Right cardiac atrium (tissue), 5 donors: ENCODE measurements at regions not wholly inside any gene's neighbourhood (a gene's known extent, or its start where the extent isn't known, plus 50 kb on each side); places are given as distances from the start of the nearest gene placed in this dataset.
"Not testable (repeated sequence)": the region's sequence is repeated elsewhere in the genome, so short reads cannot be mapped to it uniquely, and the experiment has no call there.

ENCODE experiments used
- ATAC-seq, 2 donors: fragments of 200-7000 bp; cut with Tn5 transposase; one replicate each; pipeline versions ENCODE4 v1.8.0 to v1.9.1; 2020; ENCODE audit warnings: moderate library complexity in 2 of 2, mild to moderate bottlenecking in 1 of 2
- DNase-seq, 3 donors: peaks; one replicate each; pipeline ENCODE4 v3.0.0-alpha.2; 2020
- H3K27ac ChIP-seq: one replicate; pipeline ENCODE4 v1.5.1; 2013; ENCODE audit warnings: mild to moderate bottlenecking, low read length, control low read depth, moderate library complexity
- H3K27me3 ChIP-seq: one replicate; pipeline ENCODE4 v1.6.1; 2013; ENCODE audit not compliant: control insufficient read depth, insufficient read depth
- H3K4me1 ChIP-seq: one replicate; pipeline ENCODE4 v1.6.1; 2013; ENCODE audit warnings: low read length; ENCODE audit not compliant: control insufficient read depth, insufficient read depth
- H3K4me3 ChIP-seq: one replicate; pipeline ENCODE4 v1.5.1; 2013; ENCODE audit warnings: low read length, control low read depth
- H3K9me3 ChIP-seq: one replicate; pipeline ENCODE4 v1.6.1; 2013; ENCODE audit warnings: low read length; ENCODE audit not compliant: control insufficient read depth
- WGBS: extraction: QIAGEN DNeasy Blood & Tissue Kit; methylation state at CpG from one replicate; pipeline ENCODE4 v1.1.7; 2013; 5-methylcytosine and 5-hydroxymethylcytosine counted together
- intact Hi-C, 4 donors: fragments of 100-400 bp; cut with DNase I; formaldehyde crosslinking; loops; one replicate each; pipeline versions ENCODE4 v1.11.0 to v1.14.0; 2022 to 2023
- donor health status: healthy with polysubstance abuse.
- donor health status: DM: no; HTN: yes; CAD: no.
- donor health status: DM: no; HTN: no; CAD: no.
- donor health status: DM: no; HTN: yes; CAD: no; lungs with severe emphysema.
- donor health status: DM: yes; HTN: yes; CAD: no.

DNA sequence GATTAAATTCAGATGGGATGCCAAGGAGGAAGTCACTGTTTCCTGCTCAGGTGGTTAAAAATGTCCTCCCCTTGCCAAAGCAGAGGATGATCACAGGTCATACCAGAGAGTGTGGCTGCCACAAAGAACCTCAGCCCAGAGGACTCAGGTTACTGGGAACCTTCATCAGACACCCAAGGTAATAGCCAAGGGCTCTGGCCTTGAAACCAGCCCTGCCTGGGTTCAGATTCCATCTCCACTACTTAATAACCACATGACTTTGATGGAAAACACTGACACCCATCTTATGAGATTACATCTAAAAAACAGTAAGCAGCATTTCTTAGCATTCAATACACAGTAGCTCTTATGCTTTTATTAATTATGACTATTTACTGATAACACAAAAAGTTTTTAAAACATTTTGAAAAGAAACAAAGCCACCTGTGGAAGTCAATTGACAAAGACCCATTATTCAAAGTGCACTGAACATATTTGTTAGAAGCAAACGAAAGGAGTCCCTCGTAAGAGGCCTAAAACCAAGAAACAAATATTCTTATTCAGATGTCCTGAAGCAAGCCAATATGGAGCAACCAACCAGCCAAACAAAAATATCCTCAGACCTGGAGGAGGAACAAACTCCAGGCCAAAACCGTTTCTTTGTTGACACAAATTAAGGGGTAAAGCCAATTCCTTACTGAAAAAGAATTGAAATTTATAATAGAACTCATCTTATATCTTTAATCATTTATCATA lies 241.5 kb downstream of the RNF152 start:
- 83% methylated on average over 3 of the region's 3 CpGs for WGBS
- intact Hi-C loops: no loop called here
- ATAC-seq: no peak

DNA sequence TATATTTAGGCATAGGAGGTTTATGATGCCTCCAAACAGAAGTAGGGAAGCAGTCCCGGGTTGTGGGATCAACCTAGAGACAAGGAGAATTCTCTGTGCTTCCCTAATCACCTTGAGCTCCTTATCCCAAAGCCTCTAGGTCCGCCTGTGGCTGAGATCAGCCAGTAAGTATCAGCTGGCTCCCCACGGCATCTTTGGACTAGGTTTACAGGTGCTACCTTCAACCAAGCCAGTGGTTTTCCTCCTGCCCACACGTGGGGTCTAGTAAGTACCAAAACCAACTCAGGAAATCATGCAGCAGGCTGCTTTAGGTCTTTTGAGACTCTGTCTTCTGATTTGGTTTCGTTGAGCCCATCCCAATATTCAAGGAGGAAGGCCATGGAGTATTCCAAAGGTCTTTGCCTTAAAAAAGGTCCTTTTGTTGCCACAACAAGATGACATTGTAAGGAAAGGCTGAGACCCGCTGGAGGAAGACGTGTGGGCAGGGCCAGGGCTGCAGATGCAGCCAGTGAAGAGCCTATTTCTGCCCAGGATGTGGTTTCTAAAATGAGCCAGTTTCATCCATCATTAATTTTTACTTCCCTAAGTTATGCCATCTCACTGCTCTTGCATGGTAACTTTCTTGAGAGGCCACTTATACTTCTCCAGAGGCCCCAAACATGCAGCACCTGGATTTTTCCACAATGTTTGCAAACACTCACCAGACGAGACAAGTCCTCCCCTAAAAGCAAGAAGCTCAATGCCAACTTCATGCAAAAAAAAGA lies 248.7 kb downstream of the RNF152 start:
- DNase-seq (no peak), ATAC-seq (no peak)
- intact Hi-C loops: no loop called here
- Histone ChIP-seq H3K9me3 (no peaks in the 10 kb centered on the region), H3K4me1 (no peaks in the 10 kb centered on the region), H3K27me3 (no peaks in the 10 kb centered on the region), H3K4me3 (no peak overlapping the region), H3K27ac (no peak overlapping the region)
- WGBS: 75% methylated on average over 8 of the region's 8 CpGs

More for the DNA sequence above, 241.5 kb downstream of the RNF152 start:
- no peak for DNase-seq
- no peak overlapping the region for H3K4me3 ChIP-seq
- H3K27ac ChIP-seq: no peak overlapping the region
- no peaks in the 10 kb centered on the region for H3K27me3 ChIP-seq
- H3K4me1 ChIP-seq: no peaks in the 10 kb centered on the region
- no peaks in the 10 kb centered on the region for H3K9me3 ChIP-seq

DNA sequence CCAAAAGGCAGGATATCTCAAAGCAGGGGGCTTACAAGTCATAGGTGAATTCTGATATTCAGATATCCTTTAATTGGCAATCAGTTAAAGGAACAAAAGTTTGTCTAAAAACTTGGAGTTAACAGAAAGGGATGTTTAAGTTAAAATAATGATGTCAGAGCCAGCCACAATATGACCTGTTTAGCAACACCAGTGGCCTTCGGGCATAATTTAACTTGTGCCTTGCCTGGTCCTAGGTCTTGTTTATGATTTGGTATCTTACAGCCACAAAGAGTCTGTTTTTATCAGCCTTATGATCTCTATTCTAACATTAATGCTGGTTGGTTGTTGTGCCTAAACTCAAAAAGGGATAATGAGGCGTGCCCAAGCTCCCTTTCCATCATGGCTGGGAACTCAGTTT lies 252.9 kb downstream of the RNF152 start:
- Histone ChIP-seq H3K27ac (no peak overlapping the region), H3K27me3 (no peaks in the 10 kb centered on the region), H3K4me1 (no peaks in the 10 kb centered on the region), H3K9me3 (no peaks in the 10 kb centered on the region), H3K4me3 (no peak overlapping the region)
- intact Hi-C loops: loop anchor here (5.0 to 10.0 kb wide), 6 partner anchors 55 to 495 kb away; partner anchors contain the start of gene RNF152 (in 1 of the 4)
- ATAC-seq: no peak
- no peak for DNase-seq
- WGBS: 96% methylated on average over 2 of the region's 2 CpGs

DNA sequence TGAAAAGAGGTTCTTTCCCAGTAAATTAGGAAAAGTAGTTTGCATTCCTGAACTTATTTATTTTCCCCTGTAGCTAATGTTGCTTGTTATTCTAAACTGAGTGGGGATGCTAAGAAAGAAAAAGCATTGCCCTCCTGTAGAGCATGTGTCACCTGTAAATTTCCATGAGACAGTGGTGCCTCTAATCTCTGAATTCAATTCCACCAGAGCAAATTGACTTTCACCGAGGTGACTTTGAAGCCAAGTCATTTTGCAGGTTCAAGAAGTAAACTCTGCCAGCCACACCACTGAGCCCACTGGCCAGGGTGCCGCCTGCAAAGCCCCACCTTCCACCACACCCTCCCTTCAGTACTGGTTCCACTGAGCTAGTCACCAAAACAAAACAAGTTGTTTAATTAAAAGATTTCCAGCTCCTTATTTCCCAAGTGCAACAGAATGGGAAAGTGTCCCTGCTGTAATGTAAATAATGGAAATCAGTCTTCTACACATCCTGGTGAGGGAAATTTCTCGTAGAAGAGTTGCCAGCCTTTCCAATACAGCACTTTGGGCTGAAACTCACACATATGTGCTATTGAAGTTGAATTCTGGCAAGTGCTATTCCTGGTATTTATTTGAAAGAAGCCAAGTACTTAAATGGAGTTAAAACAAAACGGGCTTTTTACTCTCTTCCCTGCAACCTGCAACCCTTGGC lies 254.8 kb downstream of the RNF152 start:
- intact Hi-C loops: loop anchor here (2.0 to 10.0 kb wide), 7 partner anchors 53 to 497 kb away; partner anchors contain the start of gene RNF152 (in 1 of the 4)
- DNase-seq (no peak), ATAC-seq (no peak)
- Histone ChIP-seq H3K27me3 (no peaks in the 10 kb centered on the region), H3K4me3 (no peak overlapping the region), H3K4me1 (no peaks in the 10 kb centered on the region), H3K9me3 (no peaks in the 10 kb centered on the region), H3K27ac (no peak overlapping the region)
- 75% methylated on average over 4 of the region's 4 CpGs for WGBS

DNA sequence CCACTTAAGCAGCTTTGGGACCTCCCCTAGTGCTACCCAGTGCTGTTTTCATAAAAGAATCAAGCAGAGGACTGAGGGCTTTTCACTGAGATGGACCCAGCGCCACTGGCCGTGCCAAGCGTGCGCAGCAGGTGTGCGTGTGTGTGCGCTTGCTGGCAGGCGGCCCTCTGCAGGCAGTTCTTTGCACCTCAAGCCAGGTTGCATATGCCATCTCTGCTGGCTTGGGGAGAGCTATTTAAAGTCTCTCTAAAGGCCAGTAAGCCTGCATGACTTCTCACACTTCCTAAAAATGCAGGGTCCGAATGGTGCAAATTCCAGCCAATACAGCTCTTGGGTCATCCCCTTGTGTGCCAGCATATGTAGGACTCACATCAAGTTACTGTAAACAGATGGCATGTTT lies 255.5 kb downstream of the RNF152 start:
- H3K4me3 ChIP-seq: no peak overlapping the region
- DNase-seq: no peak
- intact Hi-C loops: loop anchor here (2.0 to 10.0 kb wide), 7 partner anchors 53 to 497 kb away; partner anchors contain the start of gene RNF152 (in 1 of the 4)
- H3K4me1 ChIP-seq: no peaks in the 10 kb centered on the region
- H3K27me3 ChIP-seq: no peaks in the 10 kb centered on the region
- no peak overlapping the region for H3K27ac ChIP-seq
- no peak for ATAC-seq
- WGBS: 88% methylated on average over 8 of the region's 8 CpGs
- no peaks in the 10 kb centered on the region for H3K9me3 ChIP-seq

DNA sequence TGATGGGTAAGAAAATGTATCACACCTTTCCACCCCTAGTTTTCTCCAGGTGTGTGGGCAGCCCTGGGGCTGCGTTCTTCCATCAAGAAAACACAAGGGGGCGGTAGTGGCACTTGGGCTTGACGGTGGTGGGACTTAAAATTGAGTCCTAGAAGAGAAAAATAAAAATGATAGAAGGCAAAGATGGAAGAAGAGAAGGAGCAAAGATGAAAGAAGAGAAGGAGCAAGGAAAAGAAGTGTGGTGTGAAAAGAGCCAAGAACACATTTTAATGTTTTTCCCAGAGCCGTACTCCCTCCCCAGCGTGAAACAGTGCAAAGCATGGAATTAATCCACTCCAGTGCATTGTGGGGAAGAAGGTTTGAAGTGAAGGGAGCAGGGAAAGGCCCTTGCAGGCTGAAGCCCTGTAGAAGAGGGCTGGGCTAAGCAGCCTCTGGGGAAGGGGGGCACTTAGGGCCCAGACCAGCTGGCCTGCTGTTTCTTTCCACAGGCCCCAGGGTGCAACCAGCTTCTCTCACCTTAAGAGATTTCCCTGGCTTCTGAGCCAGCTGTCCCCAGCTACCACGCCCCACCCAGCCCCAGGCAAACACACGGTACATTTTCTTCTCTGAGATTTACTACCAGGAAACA lies 256.8 kb downstream of the RNF152 start:
- DNase-seq (peak; percentile 21 to 74 (median 62)), ATAC-seq (peak; percentile 76 to 85)
- H3K4me3 ChIP-seq: no peak overlapping the region
- no peaks in the 10 kb centered on the region for H3K4me1 ChIP-seq
- intact Hi-C loops: loop anchor here (2.0 to 10.0 kb wide), 7 partner anchors 51 to 499 kb away; partner anchors contain the start of gene RNF152 (in 1 of the 4)
- no peak overlapping the region for H3K27ac ChIP-seq
- H3K27me3 ChIP-seq: no peaks in the 10 kb centered on the region
- WGBS: 22% methylated on average over 7 of the region's 7 CpGs
- H3K9me3 ChIP-seq: no peaks in the 10 kb centered on the region

DNA sequence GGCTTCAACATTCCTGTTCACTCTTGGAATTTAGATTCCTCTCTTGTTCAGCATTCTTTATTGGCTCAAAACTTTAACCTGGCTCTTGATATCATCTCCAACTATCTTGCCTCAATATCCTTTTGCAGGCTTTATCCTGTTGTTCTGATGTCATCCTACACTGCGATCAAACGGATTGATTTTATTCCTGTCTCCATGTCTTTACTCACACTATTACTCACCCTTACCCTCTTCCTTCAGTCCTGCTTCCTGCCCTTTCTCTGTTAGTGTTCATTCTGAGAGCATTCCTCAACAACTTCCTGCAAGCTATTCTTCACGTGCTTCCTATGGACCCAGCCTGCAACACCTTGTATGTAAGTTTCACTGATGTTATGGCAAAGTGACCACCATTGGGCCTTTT lies 264.7 kb downstream of the RNF152 start:
- Histone ChIP-seq H3K27me3 (no peaks in the 10 kb centered on the region), H3K4me1 (no peaks in the 10 kb centered on the region), H3K9me3 (no peaks in the 10 kb centered on the region), H3K27ac (no peak overlapping the region), H3K4me3 (no peak overlapping the region)
- ATAC-seq (no peak), DNase-seq (no peak)
- intact Hi-C loops: no loop called here
- 41% methylated on average over 3 of the region's 3 CpGs for WGBS

DNA sequence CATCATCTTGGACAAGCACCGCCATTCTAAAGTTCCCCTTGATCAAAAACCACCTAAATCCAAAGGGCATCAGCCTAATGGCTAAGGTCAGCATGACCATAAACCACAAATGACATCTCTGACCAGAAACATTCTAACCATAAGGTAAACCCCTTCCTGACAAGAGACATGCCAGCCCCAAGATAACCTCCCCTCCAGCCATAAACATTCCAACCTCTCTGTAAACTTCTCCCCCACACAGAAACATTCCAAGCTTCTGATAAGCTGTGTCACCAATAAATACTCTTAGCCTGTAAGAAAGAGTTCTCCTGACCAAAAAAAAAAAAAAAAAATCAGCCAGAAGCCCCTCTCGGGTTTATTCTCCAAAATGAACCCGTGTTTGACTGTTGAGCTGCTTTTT lies 268.2 kb downstream of the RNF152 start:
- ATAC-seq, intact Hi-C loops: not testable (repeated sequence)

DNA sequence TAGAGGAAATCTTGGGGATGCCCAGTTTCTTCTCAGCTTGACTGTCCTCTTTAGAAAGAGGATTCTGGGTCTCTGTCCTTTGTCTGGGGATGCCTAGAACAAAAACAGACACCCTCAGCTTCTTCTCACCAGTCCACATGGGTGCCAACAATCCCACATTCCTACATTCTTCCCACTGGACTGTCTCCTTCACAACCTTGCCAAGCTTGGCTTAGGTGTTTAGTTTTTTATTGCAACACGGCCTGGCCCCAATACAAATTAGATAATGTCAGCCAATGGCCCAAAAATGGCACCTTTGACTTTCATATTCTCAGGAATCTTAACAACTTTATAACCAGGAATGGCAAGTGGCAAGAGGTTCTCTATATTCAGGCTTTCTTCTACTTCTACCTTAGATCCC lies 273.0 kb downstream of the RNF152 start:
- H3K4me3 ChIP-seq: no peak overlapping the region
- H3K27me3 ChIP-seq: no peaks in the 10 kb centered on the region
- no peaks in the 10 kb centered on the region for H3K9me3 ChIP-seq
- no peak overlapping the region for H3K27ac ChIP-seq
- no peak for ATAC-seq
- no peak for DNase-seq
- WGBS: 52% methylated on average over 1 of the region's 1 CpG
- intact Hi-C loops: no loop called here
- H3K4me1 ChIP-seq: peaks cover 5% of the 10 kb centered on the region

More for the DNA sequence above, 268.2 kb downstream of the RNF152 start:
- H3K4me1 ChIP-seq, H3K9me3 ChIP-seq, DNase-seq, H3K4me3 ChIP-seq, H3K27me3 ChIP-seq, H3K27ac ChIP-seq: not testable (repeated sequence)
- WGBS: 93% methylated on average over 3 of the region's 3 CpGs

DNA sequence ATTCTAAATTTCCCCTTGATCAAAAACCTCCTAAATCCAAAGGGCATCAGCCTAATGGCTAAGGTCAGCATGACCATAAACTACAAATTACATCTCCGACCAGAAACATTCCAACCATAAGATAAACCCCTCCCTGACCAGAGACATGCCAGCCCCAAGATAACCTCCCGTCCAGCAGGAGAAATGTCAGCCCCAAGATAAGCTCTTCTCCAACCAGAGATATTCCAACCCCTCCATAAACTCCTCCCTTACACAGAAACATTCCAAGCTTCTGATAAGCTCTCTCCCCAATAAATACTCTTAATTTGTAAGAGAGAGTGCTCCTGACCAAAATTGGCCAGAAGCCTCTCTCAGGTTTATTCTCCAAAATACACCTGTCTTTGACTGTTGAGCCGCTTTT lies 274.0 kb downstream of the RNF152 start:
- DNase-seq (no peak), ATAC-seq (no peak)
- Histone ChIP-seq H3K4me1 (peaks cover 5% of the 10 kb centered on the region), H3K9me3 (no peaks in the 10 kb centered on the region), H3K27me3 (no peaks in the 10 kb centered on the region), H3K27ac (no peak overlapping the region), H3K4me3 (no peak overlapping the region)
- WGBS: 64% methylated on average over 3 of the region's 3 CpGs
- intact Hi-C loops: no loop called here
